ENCODE measurements at regions not wholly inside any gene's neighbourhood (a gene's known extent, or its start where the extent isn't known, plus 50 kb on each side); places are given as distances from the start of the nearest gene placed in this dataset.

- no peak for TF ChIP-seq CTCF (IDR thresholded peaks at IDR 0.05)
- no peak for DNase-seq (ENCODE audit: low spot score)
- no peak overlapping the region for H3K27ac ChIP-seq
- no peak overlapping the region for H3K4me3 ChIP-seq
Measured at GRCh38 chr7:136193940-136194339, 216.8 kb upstream of the MTPN start.

- no peak for TF ChIP-seq CTCF (IDR thresholded peaks at IDR 0.05)
- Histone ChIP-seq H3K27ac (no peak overlapping the region), H3K4me3 (no peak overlapping the region)
- DNase-seq (ENCODE audit: low spot score): no peak
Measured at GRCh38 chr7:136189506-136189998, 212.4 kb upstream of the MTPN start.

- no peak for DNase-seq (ENCODE audit: low spot score)
- Histone ChIP-seq H3K4me3 (no peak overlapping the region), H3K27ac (no peak overlapping the region)
- TF ChIP-seq CTCF (IDR thresholded peaks at IDR 0.05): no peak
Measured at GRCh38 chr7:136186281-136186680, 209.1 kb upstream of the MTPN start.

- DNase-seq (ENCODE audit: low spot score): no peak
- no peak for TF ChIP-seq CTCF (IDR thresholded peaks at IDR 0.05)
- Histone ChIP-seq H3K4me3 (no peak overlapping the region), H3K27ac (no peak overlapping the region)
Measured at GRCh38 chr7:136184719-136185118, 207.6 kb upstream of the MTPN start.

GRCh38 chr7:136183981-136184380, 206.8 kb upstream of the MTPN start:
- Histone ChIP-seq H3K27ac (no peak overlapping the region), H3K4me3 (no peak overlapping the region)
- DNase-seq (ENCODE audit: low spot score): no peak
- TF ChIP-seq CTCF (IDR thresholded peaks at IDR 0.05): no peak

GRCh38 chr7:136180984-136181383, 203.8 kb upstream of the MTPN start:
- H3K4me3 ChIP-seq: no peak overlapping the region
- H3K27ac ChIP-seq: no peak overlapping the region
- no peak for TF ChIP-seq CTCF (IDR thresholded peaks at IDR 0.05)
- no peak for DNase-seq (ENCODE audit: low spot score)

GRCh38 chr7:136179851-136180721, 202.9 kb upstream of the MTPN start:
- Histone ChIP-seq H3K4me3 (no peak overlapping the region), H3K27ac (no peak overlapping the region)
- no peak for DNase-seq (ENCODE audit: low spot score)
- no peak for TF ChIP-seq CTCF (IDR thresholded peaks at IDR 0.05)
